ENCODE measurements at regions not wholly inside any gene's neighbourhood (a gene's known extent, or its start where the extent isn't known, plus 50 kb on each side); places are given as distances from the start of the nearest gene placed in this dataset.

GRCh38 chr6:12645941-12646340 is 70.6 kb upstream of the PHACTR1 start:
- TF ChIP-seq CTCF (IDR thresholded peaks at IDR 0.05; ENCODE audit: control insufficient read depth, insufficient read depth, low read depth, low read length, missing control alignments): no peak
- no peak for DNase-seq (ENCODE audit: low read depth)
- H3K4me3 ChIP-seq (ENCODE audit: control insufficient read depth, low read depth, low read length): no peak overlapping the region

GRCh38 chr6:12648171-12648570 is 68.4 kb upstream of the PHACTR1 start:
- no peak overlapping the region for H3K4me3 ChIP-seq (ENCODE audit: control insufficient read depth, low read depth, low read length)
- DNase-seq (ENCODE audit: low read depth): no peak
- TF ChIP-seq CTCF (IDR thresholded peaks at IDR 0.05; ENCODE audit: control insufficient read depth, insufficient read depth, low read depth, low read length, missing control alignments): no peak

GRCh38 chr6:12649325-12649724 is 67.2 kb upstream of the PHACTR1 start:
- no peak for DNase-seq (ENCODE audit: low read depth)
- TF ChIP-seq CTCF (IDR thresholded peaks at IDR 0.05; ENCODE audit: control insufficient read depth, insufficient read depth, low read depth, low read length, missing control alignments): no peak
- no peak overlapping the region for H3K4me3 ChIP-seq (ENCODE audit: control insufficient read depth, low read depth, low read length)

- TF ChIP-seq CTCF (IDR thresholded peaks at IDR 0.05; ENCODE audit: control insufficient read depth, insufficient read depth, low read depth, low read length, missing control alignments): no peak
- no peak overlapping the region for H3K4me3 ChIP-seq (ENCODE audit: control insufficient read depth, low read depth, low read length)
- DNase-seq (ENCODE audit: low read depth): no peak
Measured at GRCh38 chr6:12653486-12653885, 63.1 kb upstream of the PHACTR1 start.

GRCh38 chr6:12654107-12654506 is 62.5 kb upstream of the PHACTR1 start:
- no peak for TF ChIP-seq CTCF (IDR thresholded peaks at IDR 0.05; ENCODE audit: control insufficient read depth, insufficient read depth, low read depth, low read length, missing control alignments)
- H3K4me3 ChIP-seq (ENCODE audit: control insufficient read depth, low read depth, low read length): no peak overlapping the region
- no peak for DNase-seq (ENCODE audit: low read depth)

GRCh38 chr6:12654514-12654913 is 62.1 kb upstream of the PHACTR1 start:
- no peak overlapping the region for H3K4me3 ChIP-seq (ENCODE audit: control insufficient read depth, low read depth, low read length)
- TF ChIP-seq CTCF (IDR thresholded peaks at IDR 0.05; ENCODE audit: control insufficient read depth, insufficient read depth, low read depth, low read length, missing control alignments): no peak
- no peak for DNase-seq (ENCODE audit: low read depth)

- no peak overlapping the region for H3K4me3 ChIP-seq (ENCODE audit: control insufficient read depth, low read depth, low read length)
- no peak for TF ChIP-seq CTCF (IDR thresholded peaks at IDR 0.05; ENCODE audit: control insufficient read depth, insufficient read depth, low read depth, low read length, missing control alignments)
- no peak for DNase-seq (ENCODE audit: low read depth)
Measured at GRCh38 chr6:12656906-12657305, 59.7 kb upstream of the PHACTR1 start.
